Body of pancreas (tissue), 4 donors: ENCODE measurements at regions not wholly inside any gene's neighbourhood (a gene's known extent, or its start where the extent isn't known, plus 50 kb on each side); places are given as distances from the start of the nearest gene placed in this dataset.

Source experiments
- POLR2A ChIP-seq, 3 donors: fragments of 450-650 bp; IDR thresholded peaks; one replicate each; pipeline ENCODE4 v1.6.1; 2016; ENCODE audit warnings: antibody characterized with exemption in 3 of 3, mild to moderate bottlenecking in 2 of 3
- TF ChIP-seq, protein P1 (sequence below), 7 experiments: fragments of 450-650 bp in 4 of 7; fragments of 200-600 bp in 3 of 7; sonication (generic) in 3 of 7; IDR thresholded peaks; one replicate each; pipeline ENCODE4 v1.5.1; 2016 to 2019; ENCODE audit warnings: antibody characterized with exemption in 7 of 7

DNA sequence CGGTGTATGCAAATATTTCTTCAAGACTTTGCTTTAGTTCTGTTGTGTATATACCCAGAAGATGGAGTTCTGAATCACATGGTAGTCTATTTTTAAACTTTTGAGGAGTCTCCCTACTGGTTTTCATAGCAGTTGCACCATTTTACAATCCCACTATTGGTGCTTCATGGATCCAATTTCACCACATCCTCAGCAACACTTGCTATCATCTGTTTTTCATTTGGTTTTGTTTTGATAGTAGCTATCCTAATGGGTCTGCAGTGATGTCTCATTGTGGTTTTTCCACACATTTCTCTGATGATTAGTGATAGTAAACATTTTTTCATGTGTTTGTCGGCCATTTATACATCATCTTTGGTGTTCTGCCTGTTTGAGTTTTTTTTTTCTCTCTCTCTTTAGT lies 1339.3 kb downstream of the EFNA5 start:
- TF ChIP-seq, protein P1, sequence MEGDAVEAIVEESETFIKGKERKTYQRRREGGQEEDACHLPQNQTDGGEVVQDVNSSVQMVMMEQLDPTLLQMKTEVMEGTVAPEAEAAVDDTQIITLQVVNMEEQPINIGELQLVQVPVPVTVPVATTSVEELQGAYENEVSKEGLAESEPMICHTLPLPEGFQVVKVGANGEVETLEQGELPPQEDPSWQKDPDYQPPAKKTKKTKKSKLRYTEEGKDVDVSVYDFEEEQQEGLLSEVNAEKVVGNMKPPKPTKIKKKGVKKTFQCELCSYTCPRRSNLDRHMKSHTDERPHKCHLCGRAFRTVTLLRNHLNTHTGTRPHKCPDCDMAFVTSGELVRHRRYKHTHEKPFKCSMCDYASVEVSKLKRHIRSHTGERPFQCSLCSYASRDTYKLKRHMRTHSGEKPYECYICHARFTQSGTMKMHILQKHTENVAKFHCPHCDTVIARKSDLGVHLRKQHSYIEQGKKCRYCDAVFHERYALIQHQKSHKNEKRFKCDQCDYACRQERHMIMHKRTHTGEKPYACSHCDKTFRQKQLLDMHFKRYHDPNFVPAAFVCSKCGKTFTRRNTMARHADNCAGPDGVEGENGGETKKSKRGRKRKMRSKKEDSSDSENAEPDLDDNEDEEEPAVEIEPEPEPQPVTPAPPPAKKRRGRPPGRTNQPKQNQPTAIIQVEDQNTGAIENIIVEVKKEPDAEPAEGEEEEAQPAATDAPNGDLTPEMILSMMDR (IDR thresholded peaks at IDR 0.05), result no peak
- TF ChIP-seq POLR2A (IDR thresholded peaks at IDR 0.05), result no peak
